Memory B cell (primary cell): ENCODE measurements at regions not wholly inside any gene's neighbourhood (a gene's known extent, or its start where the extent isn't known, plus 50 kb on each side); places are given as distances from the start of the nearest gene placed in this dataset.
"Not testable (repeated sequence)": the region's sequence is repeated elsewhere in the genome, so short reads cannot be mapped to it uniquely, and the experiment has no call there.

Experiments
- ATAC-seq: fragments of 150-1000 bp; cut with Tn5 transposase; 2 replicates; pipeline ENCODE4 v1.10.0; 2021; ENCODE audit warnings: low read depth, mild to moderate bottlenecking, moderate library complexity
- DNase-seq, 2 donors: peaks; one replicate each; pipeline ENCODE4 v3.0.0; 2022; ENCODE audit warnings: low spot score in 2 of 2
- H3K27ac Mint-ChIP-seq: one replicate; pipeline ENCODE4 v1.8.0; 2022; ENCODE audit warnings: mild to moderate bottlenecking, moderate library complexity, mixed read lengths
- H3K27me3 Mint-ChIP-seq: one replicate; pipeline ENCODE4 v1.8.0; 2022; ENCODE audit warnings: mixed read lengths
- H3K36me3 Mint-ChIP-seq: one replicate; pipeline ENCODE4 v1.8.0; 2022; ENCODE audit warnings: mild to moderate bottlenecking, mixed read lengths
- H3K4me1 Mint-ChIP-seq: one replicate; pipeline ENCODE4 v1.8.0; 2022; ENCODE audit warnings: mixed read lengths
- H3K4me3 Mint-ChIP-seq: one replicate; pipeline ENCODE4 v1.8.0; 2022; ENCODE audit warnings: mild to moderate bottlenecking, moderate library complexity, mixed read lengths
- H3K9me3 Mint-ChIP-seq: one replicate; pipeline ENCODE4 v1.8.0; 2022; ENCODE audit warnings: mixed read lengths

GRCh38 chr10:131553581-131553980 lies 242.1 kb upstream of the TCERG1L start:
- Mint-ChIP-seq H3K4me1 (no peaks in the 10 kb centered on the region), H3K9me3 (peaks cover 2% of the 10 kb centered on the region), H3K36me3 (no peaks in the 10 kb centered on the region), H3K27me3 (no peaks in the 10 kb centered on the region), H3K27ac (no peak overlapping the region), H3K4me3 (no peak overlapping the region)
- ATAC-seq (no peak), DNase-seq (no peak)

GRCh38 chr10:131554821-131555220 lies 243.3 kb upstream of the TCERG1L start:
- H3K27ac Mint-ChIP-seq, result no peak overlapping the region
- no peaks in the 10 kb centered on the region for H3K4me1 Mint-ChIP-seq
- DNase-seq, result no peak
- no peak overlapping the region for H3K4me3 Mint-ChIP-seq
- H3K27me3 Mint-ChIP-seq, result no peaks in the 10 kb centered on the region
- H3K9me3 Mint-ChIP-seq, result peaks cover 2% of the 10 kb centered on the region
- H3K36me3 Mint-ChIP-seq, result no peaks in the 10 kb centered on the region
- ATAC-seq, result no peak

- H3K27me3 Mint-ChIP-seq, result no peaks in the 10 kb centered on the region
- H3K27ac Mint-ChIP-seq, result no peak overlapping the region
- no peaks in the 10 kb centered on the region for H3K4me1 Mint-ChIP-seq
- ATAC-seq (no peak), DNase-seq (no peak)
- H3K36me3 Mint-ChIP-seq, result no peaks in the 10 kb centered on the region
- no peak overlapping the region for H3K4me3 Mint-ChIP-seq
- peaks cover 2% of the 10 kb centered on the region for H3K9me3 Mint-ChIP-seq
Measured at GRCh38 chr10:131555406-131555805, 243.9 kb upstream of the TCERG1L start.

DNA sequence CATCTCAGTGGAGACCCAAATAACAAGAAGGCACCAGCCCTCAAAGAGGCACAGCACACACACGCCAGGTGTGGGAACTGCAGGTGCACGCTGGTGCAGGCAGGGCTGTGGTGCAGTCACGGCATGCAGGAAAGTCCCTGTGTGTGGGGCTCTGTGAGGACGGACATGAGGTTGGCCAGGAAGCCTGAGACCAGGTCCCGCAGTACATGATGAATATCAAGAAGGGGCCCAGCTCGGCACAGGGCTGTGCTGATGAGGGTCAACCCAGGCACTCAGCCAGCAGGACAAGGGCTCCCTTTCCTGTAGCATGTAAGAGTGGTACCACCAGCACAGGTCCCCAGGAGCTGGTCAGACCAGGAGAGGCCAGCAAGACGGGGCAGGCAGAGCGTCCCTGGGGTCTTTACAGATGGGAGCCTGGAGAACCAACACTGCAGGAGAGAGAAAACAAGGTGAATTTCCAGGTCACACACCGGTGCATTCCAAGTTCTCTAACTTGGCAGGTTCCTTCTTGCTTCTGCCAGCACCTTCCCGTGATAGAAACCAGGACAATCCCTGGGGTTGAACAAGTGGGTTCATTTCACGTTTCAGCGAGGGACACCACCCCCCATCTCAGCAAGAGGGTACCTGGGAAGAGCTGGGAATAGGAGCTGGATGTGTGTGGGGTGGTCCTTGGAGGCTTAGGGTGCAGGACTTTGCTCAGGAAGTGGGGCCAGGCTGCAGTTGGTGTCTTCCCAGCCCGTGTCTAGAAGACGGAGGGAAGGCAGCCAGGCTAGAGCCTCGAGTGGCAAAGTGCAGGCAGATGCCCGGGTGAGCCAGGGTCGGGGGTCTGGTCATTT lies 244.8 kb upstream of the TCERG1L start:
- H3K4me3 Mint-ChIP-seq, result no peak overlapping the region
- H3K9me3 Mint-ChIP-seq, result peaks cover 2% of the 10 kb centered on the region
- no peaks in the 10 kb centered on the region for H3K36me3 Mint-ChIP-seq
- H3K27ac Mint-ChIP-seq, result no peak overlapping the region
- H3K4me1 Mint-ChIP-seq, result no peaks in the 10 kb centered on the region
- ATAC-seq (no peak), DNase-seq (no peak)
- H3K27me3 Mint-ChIP-seq, result no peaks in the 10 kb centered on the region

DNA sequence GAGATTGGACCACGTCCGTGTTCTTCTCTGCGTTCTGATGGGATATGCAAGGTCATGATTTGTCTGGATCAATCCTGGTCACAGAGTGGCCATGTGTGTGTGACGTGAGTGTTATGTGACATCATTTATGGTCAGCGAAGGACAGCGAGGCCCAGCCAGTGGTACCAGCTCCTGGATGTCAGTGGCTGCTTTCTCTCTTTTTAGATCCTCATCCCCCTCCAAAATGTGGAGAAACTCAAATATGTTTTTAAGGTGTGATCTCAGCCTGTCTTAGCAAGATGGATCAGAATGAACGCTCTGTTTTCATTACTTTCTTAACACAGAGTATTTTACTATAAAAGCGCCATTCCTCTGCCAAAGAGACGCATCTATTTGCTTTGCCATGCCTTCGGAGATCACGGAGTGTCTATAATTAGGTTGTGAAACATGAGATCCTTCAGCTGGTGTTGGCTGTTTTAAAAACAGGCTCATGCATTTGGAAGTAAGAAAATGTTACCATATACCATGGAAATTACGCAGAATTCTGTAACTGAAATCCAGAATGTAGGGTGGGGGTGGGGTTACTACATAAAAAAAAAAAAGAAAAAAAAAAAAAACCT lies 245.5 kb upstream of the TCERG1L start:
- H3K4me3 Mint-ChIP-seq, result no peak overlapping the region
- H3K27me3 Mint-ChIP-seq, result no peaks in the 10 kb centered on the region
- H3K9me3 Mint-ChIP-seq, result peaks cover 2% of the 10 kb centered on the region
- H3K36me3 Mint-ChIP-seq, result no peaks in the 10 kb centered on the region
- no peak for DNase-seq
- no peaks in the 10 kb centered on the region for H3K4me1 Mint-ChIP-seq
- no peak overlapping the region for H3K27ac Mint-ChIP-seq
- ATAC-seq, result no peak

GRCh38 chr10:131557956-131558355 lies 246.4 kb upstream of the TCERG1L start:
- not testable (repeated sequence) for H3K4me3 Mint-ChIP-seq, H3K27me3 Mint-ChIP-seq, H3K9me3 Mint-ChIP-seq, H3K36me3 Mint-ChIP-seq, ATAC-seq, DNase-seq, H3K4me1 Mint-ChIP-seq, H3K27ac Mint-ChIP-seq

DNA sequence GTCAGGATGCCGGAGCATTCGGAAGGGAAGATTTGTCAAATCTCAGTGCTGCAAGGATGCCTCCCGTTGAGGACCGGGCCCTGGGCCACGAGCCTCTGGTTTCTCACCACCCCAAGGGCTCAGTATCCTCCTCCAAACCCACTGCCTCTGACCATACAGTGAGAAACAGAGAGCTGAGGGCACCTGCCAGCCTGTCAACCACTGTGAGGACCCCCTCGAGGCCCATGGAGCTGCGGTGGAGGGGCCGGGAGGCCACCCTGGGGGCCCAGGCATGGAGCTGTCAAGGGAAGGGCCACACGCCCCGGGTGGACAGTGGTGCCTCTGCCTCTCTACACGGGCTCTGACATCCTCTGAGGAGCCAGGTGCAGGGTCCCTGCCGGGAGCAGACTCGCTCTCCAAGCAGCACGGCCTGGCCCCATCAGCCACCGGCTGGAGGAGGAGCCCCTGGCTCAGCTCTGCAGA lies 248.0 kb upstream of the TCERG1L start:
- Mint-ChIP-seq H3K36me3 (no peaks in the 10 kb centered on the region), H3K9me3 (peaks cover 2% of the 10 kb centered on the region), H3K27ac (no peak overlapping the region), H3K4me3 (no peak overlapping the region), H3K4me1 (no peaks in the 10 kb centered on the region), H3K27me3 (no peaks in the 10 kb centered on the region)
- DNase-seq (no peak), ATAC-seq (no peak)

- Mint-ChIP-seq H3K36me3 (no peaks in the 10 kb centered on the region), H3K27ac (no peak overlapping the region), H3K4me3 (no peak overlapping the region), H3K27me3 (no peaks in the 10 kb centered on the region), H3K9me3 (peaks cover 7% of the 10 kb centered on the region), H3K4me1 (no peaks in the 10 kb centered on the region)
- DNase-seq (no peak), ATAC-seq (no peak)
Measured at GRCh38 chr10:131560166-131560565, 248.6 kb upstream of the TCERG1L start.

- peaks cover 10% of the 10 kb centered on the region for H3K9me3 Mint-ChIP-seq
- no peaks in the 10 kb centered on the region for H3K27me3 Mint-ChIP-seq
- H3K36me3 Mint-ChIP-seq, result no peaks in the 10 kb centered on the region
- no peak overlapping the region for H3K4me3 Mint-ChIP-seq
- ATAC-seq (no peak), DNase-seq (no peak)
- no peaks in the 10 kb centered on the region for H3K4me1 Mint-ChIP-seq
- no peak overlapping the region for H3K27ac Mint-ChIP-seq
Measured at GRCh38 chr10:131560706-131561355, 249.3 kb upstream of the TCERG1L start.

DNA sequence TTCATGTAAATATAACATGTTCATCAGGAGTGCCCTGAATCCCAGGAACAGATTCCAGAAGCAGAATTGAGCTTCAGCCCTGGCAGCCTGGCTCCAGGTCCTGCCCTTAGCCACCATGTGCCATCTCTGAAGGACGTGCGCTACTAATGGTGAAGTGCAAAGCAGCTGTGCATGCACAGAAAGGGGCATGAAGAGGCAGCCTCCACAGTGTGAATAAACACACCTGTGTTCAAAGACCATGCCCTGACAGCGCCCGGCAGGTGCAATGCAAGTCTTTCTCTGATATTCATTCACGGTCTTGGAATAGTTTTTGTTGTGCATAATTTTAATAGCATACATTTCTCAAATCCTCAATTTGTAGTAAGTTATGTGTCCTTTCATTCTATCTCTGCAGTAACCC lies 250.4 kb upstream of the TCERG1L start:
- peaks cover 11% of the 10 kb centered on the region for H3K9me3 Mint-ChIP-seq
- no peak for ATAC-seq
- H3K4me3 Mint-ChIP-seq, result no peak overlapping the region
- no peaks in the 10 kb centered on the region for H3K27me3 Mint-ChIP-seq
- DNase-seq, result no peak
- H3K36me3 Mint-ChIP-seq, result no peaks in the 10 kb centered on the region
- H3K4me1 Mint-ChIP-seq, result no peaks in the 10 kb centered on the region
- H3K27ac Mint-ChIP-seq, result no peak overlapping the region

DNA sequence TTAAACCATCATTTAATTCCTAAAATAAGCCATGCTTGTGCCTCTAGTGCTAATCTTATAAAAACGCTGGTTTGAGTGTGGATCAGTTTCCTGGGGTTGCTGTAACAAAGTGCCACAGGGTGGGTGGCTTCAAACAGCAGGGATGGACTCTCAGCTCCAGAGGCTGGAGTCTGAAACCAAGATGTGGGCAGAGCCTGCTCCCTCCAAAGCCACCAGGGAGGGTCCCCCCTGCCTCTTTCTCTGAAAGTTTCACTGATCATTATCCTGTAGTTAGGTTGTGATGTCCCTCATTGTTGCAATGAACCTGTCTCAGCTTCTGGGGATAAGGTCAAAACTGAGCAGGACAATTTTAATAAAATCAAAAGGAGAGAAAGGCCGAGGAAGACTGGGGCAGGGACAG lies 251.9 kb upstream of the TCERG1L start:
- H3K4me1 Mint-ChIP-seq, result no peaks in the 10 kb centered on the region
- DNase-seq, result no peak
- peaks cover 11% of the 10 kb centered on the region for H3K9me3 Mint-ChIP-seq
- no peaks in the 10 kb centered on the region for H3K36me3 Mint-ChIP-seq
- H3K4me3 Mint-ChIP-seq, result no peak overlapping the region
- H3K27ac Mint-ChIP-seq, result no peak overlapping the region
- H3K27me3 Mint-ChIP-seq, result no peaks in the 10 kb centered on the region
- ATAC-seq, result no peak

DNA sequence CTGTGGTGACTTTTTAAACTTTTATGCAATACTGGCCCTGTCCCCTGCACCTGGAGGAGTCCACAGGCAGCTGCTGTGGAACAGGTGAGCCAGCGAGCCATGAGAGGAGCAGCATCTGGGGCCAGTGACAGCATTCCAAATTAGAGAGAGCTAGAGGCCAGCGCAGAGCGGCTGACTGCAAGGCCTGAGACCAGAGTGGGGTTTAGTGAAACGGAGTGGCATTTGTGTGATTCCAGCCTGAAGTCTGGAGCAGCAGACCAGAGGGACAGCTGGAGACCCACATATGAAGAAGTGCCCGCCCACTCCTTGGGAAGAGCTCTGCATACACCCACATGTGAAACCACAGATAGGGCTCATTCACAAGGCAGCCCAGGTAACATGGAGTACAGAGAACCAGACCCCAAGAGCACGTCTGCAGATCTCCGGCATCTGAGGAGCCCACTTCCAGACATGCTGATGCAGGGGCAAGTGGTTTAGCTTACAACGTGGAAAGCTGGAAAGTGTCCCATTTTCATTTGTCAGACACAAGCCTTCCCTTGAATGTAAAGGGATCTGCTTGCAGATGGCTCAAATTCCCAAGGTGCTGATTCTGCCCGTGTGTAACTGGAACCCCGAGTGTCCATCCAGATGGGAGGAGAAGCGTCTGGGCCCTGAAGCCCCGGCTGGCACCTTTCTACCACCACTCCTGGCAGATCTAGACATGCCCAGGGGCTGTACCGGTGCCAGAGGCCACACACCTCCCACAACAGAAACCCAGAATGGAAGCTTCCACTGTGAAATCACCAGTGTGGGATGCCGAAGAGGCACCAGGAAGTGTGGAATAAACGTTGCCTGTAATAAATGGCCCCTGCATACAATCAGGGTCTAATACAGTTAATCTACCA lies 256.0 kb upstream of the TCERG1L start:
- DNase-seq (no peak), ATAC-seq (no peak)
- H3K4me3 Mint-ChIP-seq, result no peak overlapping the region
- no peaks in the 10 kb centered on the region for H3K4me1 Mint-ChIP-seq
- no peak overlapping the region for H3K27ac Mint-ChIP-seq
- H3K27me3 Mint-ChIP-seq, result no peaks in the 10 kb centered on the region
- H3K9me3 Mint-ChIP-seq, result peaks cover 11% of the 10 kb centered on the region
- H3K36me3 Mint-ChIP-seq, result no peaks in the 10 kb centered on the region

- peaks cover 11% of the 10 kb centered on the region for H3K9me3 Mint-ChIP-seq
- no peaks in the 10 kb centered on the region for H3K27me3 Mint-ChIP-seq
- H3K4me3 Mint-ChIP-seq, result no peak overlapping the region
- H3K4me1 Mint-ChIP-seq, result no peaks in the 10 kb centered on the region
- ATAC-seq (no peak), DNase-seq (no peak)
- H3K36me3 Mint-ChIP-seq, result no peaks in the 10 kb centered on the region
- H3K27ac Mint-ChIP-seq, result no peak overlapping the region
Measured at GRCh38 chr10:131568866-131569265, 257.3 kb upstream of the TCERG1L start.
